ENCODE measurements at regions not wholly inside any gene's neighbourhood (a gene's known extent, or its start where the extent isn't known, plus 50 kb on each side); places are given as distances from the start of the nearest gene placed in this dataset.

- Histone ChIP-seq H3K79me2 (ENCODE audit: control insufficient read depth, insufficient read depth, low read length) (no peaks in the 10 kb centered on the region), H2AFZ (ENCODE audit: low read length) (no peak overlapping the region), H3K27ac (ENCODE audit: insufficient read depth, low read length) (no peak overlapping the region), H3K4me3 (replicated peaks in 1 of 4; ENCODE audit: control extremely low read depth in 1 of 4, insufficient read depth in 1 of 4, low read depth in 3 of 4, low read length in 4 of 4) (no peak overlapping the region), H3K9ac (ENCODE audit: insufficient read depth, low read length) (no peak overlapping the region), H3K27me3 (ENCODE audit: control insufficient read depth, insufficient read depth, low read length) (no peaks in the 10 kb centered on the region), H3K4me1 (ENCODE audit: control insufficient read depth, extremely low read depth, insufficient read depth, low read length) (no peaks in the 10 kb centered on the region), H4K20me1 (ENCODE audit: control insufficient read depth, extremely low read depth, insufficient read depth, low read length) (no peaks in the 10 kb centered on the region), H3K36me3 (ENCODE audit: control insufficient read depth, insufficient read depth, low read length) (no peaks in the 10 kb centered on the region), H3K9me3 (ENCODE audit: control insufficient read depth, insufficient read depth, low read depth, low read length) (no peaks in the 10 kb centered on the region), H3K4me2 (ENCODE audit: extremely low read depth, insufficient read depth, low read length) (no peak overlapping the region)
- DNase-seq (ENCODE audit: low read depth in 2 of 2): no peak
- TF ChIP-seq CTCF (conservative IDR thresholded peaks at IDR 0.05 in 1 of 2, IDR thresholded peaks at IDR 0.05 in 1 of 2; ENCODE audit: low read depth in 1 of 2, low read length in 2 of 2) (no peak), EZH2 (IDR thresholded peaks at IDR 0.05; ENCODE audit: low read length, missing control alignments) (no peak)
Observed at GRCh38 chr11:30763951-30764350, 177.8 kb upstream of the MPPED2 start.

- no peak for DNase-seq (ENCODE audit: low read depth in 2 of 2)
- H3K9me3 ChIP-seq (ENCODE audit: control insufficient read depth, insufficient read depth, low read depth, low read length): no peaks in the 10 kb centered on the region
- no peak overlapping the region for H3K4me3 ChIP-seq (replicated peaks in 1 of 4; ENCODE audit: control extremely low read depth in 1 of 4, insufficient read depth in 1 of 4, low read depth in 3 of 4, low read length in 4 of 4)
- no peak overlapping the region for H3K9ac ChIP-seq (ENCODE audit: insufficient read depth, low read length)
- H3K27ac ChIP-seq (ENCODE audit: insufficient read depth, low read length): no peak overlapping the region
- no peaks in the 10 kb centered on the region for H3K4me1 ChIP-seq (ENCODE audit: control insufficient read depth, extremely low read depth, insufficient read depth, low read length)
- TF ChIP-seq CTCF (conservative IDR thresholded peaks at IDR 0.05 in 1 of 2, IDR thresholded peaks at IDR 0.05 in 1 of 2; ENCODE audit: low read depth in 1 of 2, low read length in 2 of 2) (no peak), EZH2 (IDR thresholded peaks at IDR 0.05; ENCODE audit: low read length, missing control alignments) (no peak)
- H3K4me2 ChIP-seq (ENCODE audit: extremely low read depth, insufficient read depth, low read length): no peak overlapping the region
- H2AFZ ChIP-seq (ENCODE audit: low read length): no peak overlapping the region
- H3K79me2 ChIP-seq (ENCODE audit: control insufficient read depth, insufficient read depth, low read length): no peaks in the 10 kb centered on the region
- H3K27me3 ChIP-seq (ENCODE audit: control insufficient read depth, insufficient read depth, low read length): no peaks in the 10 kb centered on the region
- no peaks in the 10 kb centered on the region for H4K20me1 ChIP-seq (ENCODE audit: control insufficient read depth, extremely low read depth, insufficient read depth, low read length)
- no peaks in the 10 kb centered on the region for H3K36me3 ChIP-seq (ENCODE audit: control insufficient read depth, insufficient read depth, low read length)
Observed at GRCh38 chr11:30762188-30762587, 176.0 kb upstream of the MPPED2 start.

GRCh38 chr11:30760345-30760744 lies 174.2 kb upstream of the MPPED2 start:
- TF ChIP-seq CTCF (conservative IDR thresholded peaks at IDR 0.05 in 1 of 2, IDR thresholded peaks at IDR 0.05 in 1 of 2; ENCODE audit: low read depth in 1 of 2, low read length in 2 of 2) (no peak), EZH2 (IDR thresholded peaks at IDR 0.05; ENCODE audit: low read length, missing control alignments) (no peak)
- Histone ChIP-seq H3K79me2 (ENCODE audit: control insufficient read depth, insufficient read depth, low read length) (no peaks in the 10 kb centered on the region), H3K4me3 (replicated peaks in 1 of 4; ENCODE audit: control extremely low read depth in 1 of 4, insufficient read depth in 1 of 4, low read depth in 3 of 4, low read length in 4 of 4) (no peak overlapping the region), H3K27ac (ENCODE audit: insufficient read depth, low read length) (no peak overlapping the region), H2AFZ (ENCODE audit: low read length) (no peak overlapping the region), H3K9me3 (ENCODE audit: control insufficient read depth, insufficient read depth, low read depth, low read length) (no peaks in the 10 kb centered on the region), H3K27me3 (ENCODE audit: control insufficient read depth, insufficient read depth, low read length) (no peaks in the 10 kb centered on the region), H3K36me3 (ENCODE audit: control insufficient read depth, insufficient read depth, low read length) (no peaks in the 10 kb centered on the region), H3K4me1 (ENCODE audit: control insufficient read depth, extremely low read depth, insufficient read depth, low read length) (no peaks in the 10 kb centered on the region), H3K4me2 (ENCODE audit: extremely low read depth, insufficient read depth, low read length) (no peak overlapping the region), H4K20me1 (ENCODE audit: control insufficient read depth, extremely low read depth, insufficient read depth, low read length) (no peaks in the 10 kb centered on the region), H3K9ac (ENCODE audit: insufficient read depth, low read length) (no peak overlapping the region)
- DNase-seq (ENCODE audit: low read depth in 2 of 2): no peak

All from fibroblast of lung (primary cell).